Endothelial cell (in vitro differentiated cells): ENCODE measurements at regions not wholly inside any gene's neighbourhood (a gene's known extent, or its start where the extent isn't known, plus 50 kb on each side); places are given as distances from the start of the nearest gene placed in this dataset.

ENCODE experiments used
- DNase-seq: peaks from one replicate; pipeline ENCODE4 v3.0.0; 2021; ENCODE audit warnings: low spot score
- H3K27ac Mint-ChIP-seq: one replicate; pipeline ENCODE4 v1.8.0; 2021; ENCODE audit warnings: mixed read lengths, inconsistent platforms; ENCODE audit not compliant: unreplicated experiment
- H3K27me3 Mint-ChIP-seq: one replicate; pipeline ENCODE4 v1.8.0; 2021; ENCODE audit warnings: mild to moderate bottlenecking, moderate library complexity, mixed read lengths, inconsistent platforms; ENCODE audit not compliant: unreplicated experiment
- H3K36me3 Mint-ChIP-seq: one replicate; pipeline ENCODE4 v1.8.0; 2021; ENCODE audit warnings: mild to moderate bottlenecking, low read depth, mixed read lengths, inconsistent platforms; ENCODE audit not compliant: unreplicated experiment
- H3K4me1 Mint-ChIP-seq: one replicate; pipeline ENCODE4 v1.8.0; 2021; ENCODE audit warnings: mild to moderate bottlenecking, mixed read lengths, inconsistent platforms; ENCODE audit not compliant: unreplicated experiment
- H3K4me3 Mint-ChIP-seq: one replicate; pipeline ENCODE4 v1.8.0; 2021; ENCODE audit warnings: mild to moderate bottlenecking, mixed read lengths, inconsistent platforms; ENCODE audit not compliant: unreplicated experiment
- H3K9me3 Mint-ChIP-seq: one replicate; pipeline ENCODE4 v1.8.0; 2021; ENCODE audit warnings: mixed read lengths, inconsistent platforms; ENCODE audit not compliant: unreplicated experiment
- CTCF ChIP-seq: fragments of 200-600 bp; sonication (generic); IDR thresholded peaks from one replicate; pipeline ENCODE4 v1.5.0; 2021; ENCODE audit warnings: antibody characterized with exemption; ENCODE audit not compliant: unreplicated experiment

DNA sequence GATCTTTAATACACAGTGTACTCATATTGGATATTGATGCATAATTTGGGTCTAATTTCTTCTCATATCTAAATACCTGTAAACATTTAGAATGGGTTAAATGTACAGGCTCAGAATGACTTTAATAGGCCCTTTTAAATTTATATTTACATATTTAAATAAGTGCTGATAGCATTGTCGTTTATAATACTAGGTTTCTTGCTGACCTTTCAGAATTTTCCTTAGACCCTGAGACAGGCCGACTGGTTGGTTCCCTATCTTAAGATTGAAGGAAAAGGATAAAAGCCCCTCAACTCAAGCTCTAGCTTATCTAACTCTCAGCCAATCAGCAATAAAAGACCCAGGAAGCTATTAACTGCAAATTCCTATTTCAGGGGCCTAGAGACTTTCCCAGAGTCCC, 67.8 kb upstream of the HNMT start:
- Mint-ChIP-seq H3K4me3 (no peak overlapping the region), H3K9me3 (no peaks in the 10 kb centered on the region), H3K27ac (no peak overlapping the region), H3K36me3 (no peaks in the 10 kb centered on the region), H3K27me3 (peaks cover 1% of the 10 kb centered on the region), H3K4me1 (no peaks in the 10 kb centered on the region)
- no peak for DNase-seq
- no peak for TF ChIP-seq CTCF

GRCh38 chr2:137897082-137897481, 67.2 kb upstream of the HNMT start:
- DNase-seq: no peak
- no peak for TF ChIP-seq CTCF
- no peaks in the 10 kb centered on the region for H3K27me3 Mint-ChIP-seq
- no peaks in the 10 kb centered on the region for H3K4me1 Mint-ChIP-seq
- H3K36me3 Mint-ChIP-seq: no peaks in the 10 kb centered on the region
- no peak overlapping the region for H3K27ac Mint-ChIP-seq
- H3K9me3 Mint-ChIP-seq: no peaks in the 10 kb centered on the region
- no peak overlapping the region for H3K4me3 Mint-ChIP-seq

DNA sequence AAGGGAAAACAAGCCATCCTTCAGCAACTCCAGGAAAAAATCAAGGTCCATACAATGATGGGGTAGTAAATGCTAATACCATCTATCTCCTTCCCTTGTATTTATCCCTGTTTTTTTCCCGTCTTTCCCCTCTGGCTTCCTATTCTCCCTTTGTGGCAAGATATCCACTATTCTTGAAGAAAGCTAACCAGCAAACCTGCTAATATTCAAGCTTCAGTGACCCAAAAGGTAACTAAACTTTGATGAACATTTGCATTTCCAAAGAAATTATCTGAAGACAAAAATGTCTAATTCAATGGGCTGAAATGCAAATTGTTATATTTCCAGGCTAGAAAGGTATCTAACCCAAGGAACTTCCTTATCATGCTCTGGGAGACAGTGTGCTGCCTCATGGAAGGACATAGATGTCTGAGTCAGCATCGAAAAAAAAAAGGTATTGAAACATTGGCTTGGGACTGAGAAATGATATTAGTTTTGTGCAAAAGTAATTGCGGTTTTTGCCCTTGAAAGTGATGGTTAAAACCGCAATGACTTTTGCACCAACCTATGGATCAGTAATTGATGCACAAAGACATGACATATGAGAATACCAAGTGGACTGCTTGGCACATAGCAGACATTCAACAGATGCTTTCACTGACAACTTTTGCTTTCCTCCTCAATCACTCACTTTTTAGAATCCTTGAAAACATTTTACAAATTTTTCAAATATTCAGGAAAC, 63.7 kb upstream of the HNMT start:
- no peak for DNase-seq
- no peaks in the 10 kb centered on the region for H3K4me1 Mint-ChIP-seq
- no peaks in the 10 kb centered on the region for H3K27me3 Mint-ChIP-seq
- no peaks in the 10 kb centered on the region for H3K36me3 Mint-ChIP-seq
- no peaks in the 10 kb centered on the region for H3K9me3 Mint-ChIP-seq
- H3K27ac Mint-ChIP-seq: no peak overlapping the region
- no peak overlapping the region for H3K4me3 Mint-ChIP-seq
- no peak for TF ChIP-seq CTCF

DNA sequence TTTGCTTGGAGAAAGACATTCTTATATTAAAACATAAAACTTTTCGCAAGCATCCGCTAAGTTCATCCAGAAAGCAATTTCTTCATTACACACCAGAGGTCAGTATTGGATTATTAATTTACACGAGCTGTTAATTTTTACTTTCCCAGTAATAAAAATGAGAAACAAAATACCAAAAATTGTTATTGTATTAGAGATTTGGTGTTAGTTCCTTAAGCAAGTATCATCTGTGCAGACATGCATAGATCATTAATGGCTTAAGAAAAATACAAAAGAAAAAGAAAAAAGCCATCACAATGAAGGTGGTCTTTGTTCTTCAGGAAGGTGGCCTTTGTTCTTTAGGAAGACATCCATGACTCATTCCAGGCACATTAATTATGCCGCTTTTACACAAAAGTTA, 53.6 kb upstream of the HNMT start:
- no peak for DNase-seq
- Mint-ChIP-seq H3K4me1 (no peaks in the 10 kb centered on the region), H3K4me3 (no peak overlapping the region), H3K36me3 (no peaks in the 10 kb centered on the region), H3K9me3 (no peaks in the 10 kb centered on the region), H3K27ac (no peak overlapping the region), H3K27me3 (peaks cover 1% of the 10 kb centered on the region)
- TF ChIP-seq CTCF: peak; percentile 71

GRCh38 chr2:137912371-137912770, 51.9 kb upstream of the HNMT start:
- no peaks in the 10 kb centered on the region for H3K4me1 Mint-ChIP-seq
- H3K27ac Mint-ChIP-seq: no peak overlapping the region
- peaks cover 1% of the 10 kb centered on the region for H3K27me3 Mint-ChIP-seq
- no peak overlapping the region for H3K4me3 Mint-ChIP-seq
- no peaks in the 10 kb centered on the region for H3K36me3 Mint-ChIP-seq
- no peak for DNase-seq
- H3K9me3 Mint-ChIP-seq: no peaks in the 10 kb centered on the region
- TF ChIP-seq CTCF: no peak
